Sciatic nerve (tissue), 2 donors: ENCODE measurements at regions not wholly inside any gene's neighbourhood (a gene's known extent, or its start where the extent isn't known, plus 50 kb on each side); places are given as distances from the start of the nearest gene placed in this dataset.

Experiments used
- ATAC-seq: fragments of 200-7000 bp; cut with Tn5 transposase; one replicate; pipeline ENCODE4 v1.9.1; 2020; ENCODE audit warnings: mild to moderate bottlenecking, moderate library complexity
- DNase-seq: peaks from one replicate; pipeline ENCODE4 v3.0.0-alpha.2; 2020; ENCODE audit warnings: low spot score
- intact Hi-C: fragments of 100-400 bp; cut with DNase I; formaldehyde crosslinking; loops from one replicate; pipeline ENCODE4 v1.14.2; 2022
- donor health status: DM: no; HTN: no; CAD: no.
- donor health status: DM: no; HTN: no; CAD: no.

DNA sequence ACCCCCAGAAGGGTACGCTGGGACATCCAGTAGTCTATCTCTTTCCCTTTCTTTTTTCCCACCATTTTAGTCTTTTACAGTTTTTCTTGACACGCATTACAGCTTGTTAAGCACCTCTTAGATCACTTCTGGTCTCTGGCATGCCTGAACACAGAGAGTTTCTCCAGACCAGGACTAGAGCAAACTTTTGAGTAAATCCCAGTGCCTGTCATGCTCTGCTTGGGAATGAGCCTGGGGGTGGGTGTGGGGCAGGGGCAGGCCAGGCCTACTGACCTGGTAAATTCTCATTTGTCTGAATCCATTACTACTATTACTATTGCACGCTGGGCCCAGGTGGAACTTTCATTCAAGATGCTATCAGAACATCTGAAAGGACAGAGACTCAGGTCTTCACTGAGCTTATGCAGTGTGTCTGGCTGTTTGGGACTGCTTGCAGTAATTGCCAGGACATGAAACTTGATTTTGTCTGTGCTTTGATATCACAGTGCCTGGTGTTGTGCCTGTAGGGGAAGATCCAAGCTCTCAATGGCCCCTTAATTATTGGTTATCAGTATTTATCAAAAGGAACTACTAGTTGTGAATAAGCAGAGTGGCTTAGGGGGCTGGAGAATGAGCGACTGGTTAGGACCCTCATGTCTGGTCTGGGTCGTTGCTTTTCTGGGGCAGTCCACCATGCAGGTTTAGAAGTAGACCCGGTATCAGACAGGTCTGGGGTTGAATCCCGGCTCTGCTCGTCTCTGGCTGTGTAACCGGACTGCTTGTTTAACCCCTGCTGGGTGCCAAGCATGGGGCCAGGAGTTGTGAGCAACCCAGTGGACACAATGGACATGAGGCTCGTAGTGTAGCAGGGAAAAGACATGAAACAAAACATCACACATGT, 196.1 kb upstream of the TLE3 start:
- no peak for DNase-seq
- intact Hi-C loops, result no loop called here
- ATAC-seq, result no peak

DNA sequence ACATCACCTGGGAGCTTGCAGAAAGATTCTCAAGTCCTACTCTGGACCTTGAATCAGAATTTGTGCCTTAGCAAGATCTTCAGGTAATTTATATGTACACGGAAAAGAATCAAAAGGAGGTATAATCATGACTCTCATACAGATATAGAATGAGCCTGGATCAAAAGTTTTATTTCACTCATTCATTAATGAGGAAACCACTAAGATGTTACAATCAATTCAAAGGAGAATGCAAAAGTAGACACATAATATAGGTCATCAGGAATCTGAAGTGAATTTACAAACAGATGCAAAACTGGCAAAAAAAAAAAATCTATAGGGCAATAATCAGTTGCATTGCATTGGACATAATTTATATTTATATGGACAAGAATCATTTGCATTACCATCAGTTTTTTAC, 195.4 kb upstream of the TLE3 start:
- no peak for DNase-seq
- ATAC-seq, result no peak
- intact Hi-C loops, result no loop called here

DNA sequence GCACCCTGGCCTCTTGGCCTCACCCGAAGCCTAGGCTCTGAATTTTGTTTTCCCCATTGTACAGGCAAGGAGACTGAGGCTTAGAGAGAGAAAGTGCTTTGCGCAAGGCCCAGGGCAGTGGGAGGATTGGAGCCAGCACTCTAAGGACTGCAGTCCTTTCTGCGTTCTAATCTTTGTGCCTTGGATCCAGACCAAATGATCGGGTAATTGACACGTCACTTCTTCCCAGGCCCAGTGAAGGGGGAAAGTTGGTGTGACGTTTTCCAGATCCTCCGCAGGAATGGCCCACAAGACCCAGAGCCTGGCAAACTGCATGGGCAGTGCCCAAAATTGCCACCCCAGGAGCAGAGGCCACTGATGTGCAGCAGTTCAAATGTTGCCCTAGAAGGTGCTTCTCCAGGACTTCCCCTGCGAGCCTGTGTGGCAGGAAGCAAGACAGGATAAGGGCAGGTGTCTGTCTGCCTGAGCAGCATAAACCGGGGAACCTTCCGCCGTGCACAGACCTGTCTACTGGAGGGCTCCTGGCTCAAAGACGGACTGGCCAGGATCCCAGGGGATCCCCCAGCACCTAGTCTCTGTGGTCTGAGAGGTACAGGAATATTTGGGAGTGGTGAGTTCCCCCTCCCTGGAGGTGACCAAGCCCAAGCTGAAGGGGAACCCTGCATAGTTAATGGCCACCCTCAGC, 194.5 kb upstream of the TLE3 start:
- intact Hi-C loops, result no loop called here
- no peak for ATAC-seq
- DNase-seq, result no peak

DNA sequence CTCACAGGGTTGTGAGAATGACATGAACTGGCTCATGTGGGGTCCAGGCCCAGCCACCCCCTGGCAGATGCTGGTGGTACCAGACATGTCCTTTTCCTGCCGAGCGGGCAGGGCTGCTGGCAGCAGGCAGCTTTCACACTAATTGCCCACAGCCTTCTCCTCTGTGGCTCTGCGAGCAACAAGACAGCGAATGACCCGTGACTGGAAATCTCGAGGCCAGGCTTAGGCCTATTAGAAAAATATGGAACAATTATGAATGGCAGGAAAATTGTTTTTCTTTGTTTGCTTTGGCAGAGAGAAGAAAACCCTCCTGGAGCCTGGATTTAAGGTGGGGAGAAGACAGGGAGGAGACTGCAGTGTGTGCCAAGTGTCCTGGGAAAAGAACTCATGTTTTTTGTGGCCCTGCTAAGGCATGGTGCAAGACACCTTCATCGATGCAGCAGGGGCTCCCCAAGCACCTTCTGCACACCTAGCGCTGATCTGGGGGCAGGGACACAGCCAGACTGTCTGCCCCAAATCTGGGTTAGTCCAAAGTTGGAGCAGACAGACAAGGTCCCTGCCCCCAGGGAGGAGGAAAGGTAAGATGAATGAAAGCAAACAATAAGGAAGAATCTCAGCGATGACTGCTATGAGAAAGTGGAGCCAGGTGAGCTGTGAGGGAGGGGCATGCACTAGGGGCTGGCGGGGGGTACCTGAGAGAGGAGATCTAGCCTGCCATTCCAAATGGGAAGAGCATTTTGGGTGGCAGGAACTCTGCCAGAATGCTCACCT, 193.8 kb upstream of the TLE3 start:
- DNase-seq (no peak), ATAC-seq (no peak)
- intact Hi-C loops, result no loop called here

DNA sequence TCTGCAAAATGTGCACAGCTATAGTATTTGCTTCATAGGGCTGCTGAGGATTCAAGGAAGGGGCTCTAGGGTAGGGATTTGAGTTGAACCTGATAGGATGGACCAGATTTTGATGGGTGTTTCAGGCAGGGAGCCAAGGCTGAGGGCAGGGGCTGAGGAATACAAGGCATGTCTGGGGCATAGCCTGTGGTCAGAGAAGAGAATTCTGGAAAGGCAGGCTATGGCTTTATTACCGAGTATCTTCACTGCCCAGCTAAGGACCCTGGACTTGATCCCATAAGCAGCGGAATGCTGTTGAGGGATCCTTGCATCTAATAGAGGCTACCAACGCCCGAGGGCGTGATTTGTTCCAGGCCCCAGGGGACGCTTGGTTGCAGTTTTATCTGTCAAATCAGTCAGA, 193.0 kb upstream of the TLE3 start:
- intact Hi-C loops, result no loop called here
- ATAC-seq (no peak), DNase-seq (no peak)

GRCh38 chr15:70289191-70289955, 191.7 kb upstream of the TLE3 start:
- no peak for ATAC-seq
- no peak for DNase-seq
- intact Hi-C loops, result no loop called here

DNA sequence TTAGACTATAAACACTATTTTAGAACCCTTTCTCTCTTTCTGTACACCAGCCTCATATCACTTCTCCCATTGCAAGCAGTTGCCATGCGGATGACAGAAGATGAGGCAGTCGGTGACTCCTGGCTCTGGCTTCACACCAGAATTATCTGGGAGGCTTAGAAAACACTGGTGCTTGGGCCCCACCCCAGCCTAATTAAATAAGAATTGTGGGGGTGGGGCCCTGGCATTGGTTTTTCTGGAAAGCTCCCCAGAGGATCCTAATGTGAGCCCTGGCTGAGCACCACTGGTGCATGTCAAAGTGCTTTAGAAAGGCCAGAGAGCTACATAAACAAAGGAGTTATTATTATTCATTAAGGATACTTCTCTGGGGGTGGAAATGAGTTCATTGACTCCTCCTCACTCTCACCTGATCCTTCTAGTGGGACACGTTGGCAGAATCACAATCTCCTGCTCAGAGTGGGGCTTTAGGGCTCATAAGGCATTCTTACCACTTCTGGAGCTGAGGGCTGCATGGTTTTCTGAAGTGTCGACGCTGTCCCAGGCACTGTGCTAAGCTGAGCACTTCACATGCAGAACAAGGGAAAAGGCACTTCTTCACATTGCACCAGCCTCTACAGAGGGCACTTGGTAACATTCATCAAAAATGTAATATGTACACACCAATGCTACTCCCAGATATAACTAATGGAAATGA, 188.5 kb upstream of the TLE3 start:
- DNase-seq (no peak), ATAC-seq (no peak)
- intact Hi-C loops, result no loop called here

GRCh38 chr15:70284438-70285214, 186.9 kb upstream of the TLE3 start:
- ATAC-seq, result no peak
- intact Hi-C loops, result no loop called here
- DNase-seq, result no peak

- ATAC-seq (no peak), DNase-seq (no peak)
- intact Hi-C loops, result no loop called here
These were observed 185.8 kb upstream of the TLE3 start for GRCh38 chr15:70283511-70283910.

DNA sequence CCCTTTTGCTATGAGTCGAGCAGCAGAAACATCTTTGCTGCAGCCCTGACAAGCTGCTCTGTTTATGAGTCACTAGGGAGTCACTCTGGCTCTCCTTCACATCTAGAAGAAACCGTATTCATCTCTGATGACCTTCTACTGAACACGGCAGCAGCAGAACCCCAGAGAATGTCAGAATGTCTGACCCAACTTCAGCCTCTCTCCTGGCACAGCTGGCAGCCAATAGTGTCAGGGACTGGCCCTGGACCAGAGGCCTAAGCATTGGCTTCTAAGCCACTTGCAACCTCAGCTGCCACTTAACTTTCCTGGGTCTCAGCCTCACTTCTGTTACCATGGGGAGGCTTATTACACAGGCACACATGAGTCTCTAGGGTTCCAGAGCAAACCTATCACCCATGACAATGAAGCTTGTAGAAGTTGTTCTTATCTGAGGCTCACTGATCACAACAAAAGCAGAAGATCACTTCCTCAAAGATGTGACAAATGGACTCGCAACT, 184.1 kb upstream of the TLE3 start:
- intact Hi-C loops, result no loop called here
- no peak for DNase-seq

DNA sequence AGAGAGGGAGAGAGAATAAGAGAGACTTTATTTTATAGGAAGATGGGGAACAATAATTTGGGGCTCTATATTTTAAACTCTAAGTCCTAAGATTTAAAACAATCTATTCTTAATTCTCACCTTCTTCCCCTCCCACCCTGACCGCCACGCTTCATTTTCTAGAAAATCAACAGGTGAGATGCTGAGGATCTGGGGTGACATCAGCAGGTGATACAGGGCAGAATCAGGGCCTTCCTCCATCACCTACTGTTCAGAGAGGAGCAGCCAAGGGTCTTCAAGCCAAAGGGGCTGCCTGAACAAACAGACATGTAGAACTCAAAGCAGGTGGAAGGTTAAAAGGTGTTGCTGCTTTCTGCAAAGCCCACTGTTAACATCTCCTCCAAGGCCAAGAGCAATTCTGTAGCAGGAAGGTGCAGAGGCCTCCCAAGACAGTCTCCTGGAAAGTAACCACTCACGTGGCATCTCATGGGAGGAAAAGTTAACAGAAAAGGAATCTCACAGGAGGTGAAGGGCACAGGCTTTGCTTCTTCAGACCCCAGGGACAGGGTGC, 183.6 kb upstream of the TLE3 start:
- intact Hi-C loops, result no loop called here
- no peak for DNase-seq
- no peak for ATAC-seq

More for the DNA sequence above, 184.1 kb upstream of the TLE3 start:
- ATAC-seq, result no peak

DNA sequence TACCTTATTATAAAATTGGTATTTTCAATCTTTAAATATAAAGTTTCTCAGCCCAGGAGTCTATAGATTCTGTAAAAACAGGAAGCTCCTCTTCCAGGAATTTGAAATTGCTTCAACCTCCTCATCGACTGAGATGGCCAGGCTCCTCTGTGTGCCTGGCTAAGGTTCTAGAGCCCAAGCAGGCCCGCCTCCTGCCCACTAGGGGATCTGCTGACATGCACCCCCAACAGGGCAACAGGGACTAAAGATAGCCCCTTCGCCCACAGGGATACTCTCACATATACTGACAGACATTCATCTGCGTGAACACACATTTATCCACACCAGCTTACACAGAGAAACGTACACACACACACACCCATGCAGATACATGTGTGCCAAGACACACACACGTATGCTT, 183.1 kb upstream of the TLE3 start:
- ATAC-seq (no peak), DNase-seq (no peak)
- intact Hi-C loops, result no loop called here

DNA sequence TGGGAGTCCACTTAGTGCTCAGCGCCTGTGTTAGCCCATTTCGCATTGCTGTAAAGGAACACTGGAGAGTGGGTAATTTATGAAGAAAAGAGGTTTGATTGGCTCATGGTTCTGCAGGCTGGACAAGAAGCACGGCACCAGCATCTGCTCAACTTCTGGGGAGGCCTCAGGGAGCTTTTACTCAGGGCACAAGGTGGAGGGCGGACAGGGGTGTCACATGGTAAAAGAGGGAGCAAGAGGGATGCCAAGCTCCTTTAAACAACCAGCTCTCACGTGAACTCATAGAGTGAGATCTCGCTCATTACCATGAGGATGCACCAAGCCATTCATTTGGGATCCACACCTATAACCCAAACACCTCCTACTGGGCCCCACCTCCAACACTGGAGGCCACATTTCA, 181.4 kb upstream of the TLE3 start:
- ATAC-seq (no peak), DNase-seq (no peak)
- intact Hi-C loops, result no loop called here

GRCh38 chr15:70278644-70279043, 180.9 kb upstream of the TLE3 start:
- DNase-seq, result peak; percentile 39
- intact Hi-C loops, result no loop called here
- no peak for ATAC-seq

- intact Hi-C loops, result no loop called here
- DNase-seq, result peak; percentile 22
- no peak for ATAC-seq
These were observed 179.8 kb upstream of the TLE3 start for GRCh38 chr15:70277556-70277955.

GRCh38 chr15:70276401-70276800, 178.7 kb upstream of the TLE3 start:
- intact Hi-C loops, result no loop called here
- DNase-seq (peak; percentile 38), ATAC-seq (no peak)

GRCh38 chr15:70275461-70276138, 177.9 kb upstream of the TLE3 start:
- DNase-seq, result peak; percentile 43
- intact Hi-C loops, result no loop called here
- no peak for ATAC-seq
